NCI-H146 (cell line): ENCODE measurements at regions not wholly inside any gene's neighbourhood (a gene's known extent, or its start where the extent isn't known, plus 50 kb on each side); places are given as distances from the start of the nearest gene placed in this dataset.
A peak's percentile ranks its signal among the peaks of the same experiment; 100 is the strongest.

Experiments
- DNase-seq: peaks from one replicate; lab custom pipeline; 2025; lab: John Stamatoyannopoulos, UW

DNA sequence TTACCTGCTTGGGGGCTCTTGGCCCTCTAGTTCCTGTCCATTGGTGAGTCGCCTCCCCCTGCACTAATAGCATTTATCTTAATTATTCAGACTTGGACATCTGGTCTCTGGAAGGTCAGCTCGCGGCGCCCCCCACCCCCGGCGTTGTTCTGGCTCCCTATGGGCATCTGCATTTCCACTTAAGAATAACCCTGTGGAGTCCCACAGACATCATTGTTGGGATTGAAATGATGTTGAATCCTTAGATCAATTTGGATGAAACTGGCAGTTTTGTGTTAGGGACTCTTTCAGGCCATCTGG, 313.8 kb upstream of the HS6ST1 start:
- no peak for DNase-seq

DNA sequence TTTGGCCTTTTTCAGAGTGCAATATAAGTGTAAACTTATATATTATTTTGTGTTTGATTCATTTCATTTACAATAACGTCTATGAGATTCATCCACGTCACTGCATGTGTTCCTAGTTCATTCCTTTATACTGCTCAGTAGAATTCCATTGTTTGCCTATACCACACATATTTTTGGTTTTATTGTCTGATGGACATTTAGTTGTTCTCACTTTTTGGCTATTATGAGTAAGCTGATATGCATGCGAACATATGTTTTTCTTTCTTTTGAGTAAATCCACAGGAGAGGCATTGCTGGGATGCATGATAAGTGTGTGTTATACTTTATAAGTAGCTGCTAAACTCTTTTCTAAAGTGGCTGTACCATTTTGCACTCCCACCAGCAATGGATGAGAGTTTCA, 314.8 kb upstream of the HS6ST1 start:
- no peak for DNase-seq

DNA sequence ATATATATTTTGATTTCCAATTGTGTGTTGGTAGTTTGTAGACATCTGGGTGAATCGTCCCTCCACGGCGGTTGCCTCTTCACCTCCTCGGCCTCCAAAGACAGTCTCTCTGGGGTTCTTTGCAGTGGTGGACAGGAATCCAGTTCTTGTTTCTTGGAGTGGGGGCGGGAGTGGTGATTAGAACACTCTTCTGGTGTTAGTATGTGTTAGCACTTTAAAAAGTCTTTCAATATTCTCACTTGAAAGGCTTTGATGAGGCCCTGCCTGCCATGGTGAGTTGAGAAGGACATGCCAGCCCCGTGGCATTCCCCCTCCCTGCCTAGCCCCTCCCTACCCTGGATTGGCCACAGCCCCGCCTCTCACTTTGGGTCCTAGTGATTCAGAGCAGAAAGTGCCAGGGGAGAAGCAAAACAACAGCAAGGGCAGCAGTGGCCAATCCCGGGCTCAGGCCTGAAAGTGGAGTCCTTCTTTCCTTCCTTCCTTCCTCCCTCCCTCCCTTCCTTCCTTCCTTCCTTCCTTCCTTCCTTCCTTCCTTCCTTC, 316.8 kb upstream of the HS6ST1 start:
- DNase-seq = no peak

DNA sequence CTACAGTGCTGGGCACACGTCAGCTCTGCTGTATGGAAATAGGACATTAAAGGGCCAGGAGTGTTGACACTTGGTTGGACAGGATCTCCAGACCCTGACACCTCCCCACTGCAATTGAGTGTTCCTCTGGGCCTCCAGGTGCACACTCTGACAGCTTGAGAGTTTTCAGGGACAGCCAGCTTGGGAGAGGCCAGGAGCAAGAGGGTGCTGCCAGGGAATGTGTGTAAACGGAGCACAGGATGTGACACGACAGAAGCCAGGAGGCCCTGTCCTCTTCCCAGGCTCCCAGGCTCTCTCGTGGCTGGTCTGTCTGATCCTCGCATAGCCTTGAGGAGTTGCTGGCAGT, 318.1 kb upstream of the HS6ST1 start:
- no peak for DNase-seq

DNA sequence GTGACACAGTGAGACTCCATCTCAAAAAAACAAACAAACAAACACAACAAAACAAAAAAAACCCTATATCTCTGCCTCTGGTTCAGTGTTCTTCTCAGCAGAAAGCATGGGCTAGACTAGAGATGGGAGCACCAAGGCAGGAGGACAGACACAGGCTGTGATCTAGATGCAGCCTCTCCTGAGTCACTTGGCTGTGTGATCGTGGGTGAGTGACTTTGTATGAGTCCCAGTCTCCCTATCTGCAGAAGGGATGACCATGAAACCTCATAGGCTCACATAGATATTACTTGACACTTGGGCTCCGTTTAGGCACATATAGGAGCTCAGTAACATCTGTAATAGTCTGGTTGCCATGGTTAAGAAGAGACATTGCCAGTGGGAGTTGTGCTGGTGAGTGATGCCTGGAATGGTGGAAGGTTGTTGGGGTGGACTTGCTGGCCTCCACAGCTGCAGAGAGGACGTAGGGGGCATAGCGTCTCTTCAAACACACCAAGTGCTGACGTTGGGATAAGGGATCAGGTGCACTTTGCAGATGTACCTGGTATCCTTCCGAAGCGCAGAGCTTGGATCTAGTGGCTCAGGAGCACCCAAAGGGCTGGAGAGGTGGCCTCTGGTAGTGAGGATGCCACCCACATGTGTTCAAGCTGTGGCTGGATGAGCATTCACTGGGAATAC, 318.9 kb upstream of the HS6ST1 start:
- no peak for DNase-seq

DNA sequence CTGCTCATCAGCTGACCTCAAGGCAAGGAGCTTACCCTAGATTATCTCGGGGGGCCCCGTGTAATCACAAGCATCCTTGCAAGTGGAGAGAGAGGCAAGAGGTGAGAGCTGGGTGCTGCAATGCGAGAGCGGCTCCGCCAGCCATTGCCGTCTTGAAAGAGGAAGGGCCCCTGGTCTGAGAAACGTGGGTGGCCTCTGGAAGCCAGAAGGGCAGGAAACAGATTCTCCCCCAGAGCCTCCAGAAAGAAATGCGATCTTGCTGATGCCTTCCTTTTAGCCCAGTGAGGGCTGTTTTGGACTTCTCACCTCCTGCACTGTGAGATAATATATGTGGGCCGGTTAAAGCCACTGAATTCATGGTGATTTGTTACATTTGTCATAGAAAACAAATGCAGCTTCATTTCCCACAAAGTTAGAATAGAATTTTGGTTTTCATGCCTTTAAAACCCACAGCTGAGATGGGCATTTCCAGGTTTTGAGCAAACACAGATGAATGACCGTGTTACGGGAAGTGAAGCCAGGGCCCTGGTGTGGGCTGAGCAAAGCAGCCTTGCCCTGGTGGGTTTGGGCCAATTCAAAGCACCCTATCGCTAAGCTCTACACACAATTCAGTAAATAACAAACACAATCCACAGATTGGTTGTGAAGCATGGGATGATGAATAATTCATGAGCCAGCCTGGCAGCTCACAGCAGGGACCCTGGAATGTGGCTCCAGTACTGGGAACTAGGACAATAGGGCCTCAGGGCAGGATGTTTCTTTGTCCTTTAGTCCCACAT, 319.9 kb upstream of the HS6ST1 start:
- DNase-seq = peak; percentile 57

DNA sequence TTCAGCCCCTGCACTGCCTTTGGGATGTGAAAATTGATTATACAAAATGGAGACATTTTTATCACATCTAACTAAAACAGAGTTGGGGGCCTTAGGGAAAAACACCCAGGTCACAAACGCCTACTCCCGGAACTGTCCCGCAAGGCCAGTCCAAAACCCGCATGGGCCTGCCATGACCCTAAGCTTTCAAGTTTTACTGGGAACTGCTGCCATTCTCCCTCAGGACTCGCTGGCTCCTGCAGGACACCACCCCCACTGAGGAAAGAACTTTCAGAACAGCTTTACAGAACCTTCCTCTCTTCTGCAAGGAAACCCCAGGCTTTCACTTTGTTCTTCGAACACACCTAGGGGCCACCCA, 320.4 kb upstream of the HS6ST1 start:
- DNase-seq = no peak

DNA sequence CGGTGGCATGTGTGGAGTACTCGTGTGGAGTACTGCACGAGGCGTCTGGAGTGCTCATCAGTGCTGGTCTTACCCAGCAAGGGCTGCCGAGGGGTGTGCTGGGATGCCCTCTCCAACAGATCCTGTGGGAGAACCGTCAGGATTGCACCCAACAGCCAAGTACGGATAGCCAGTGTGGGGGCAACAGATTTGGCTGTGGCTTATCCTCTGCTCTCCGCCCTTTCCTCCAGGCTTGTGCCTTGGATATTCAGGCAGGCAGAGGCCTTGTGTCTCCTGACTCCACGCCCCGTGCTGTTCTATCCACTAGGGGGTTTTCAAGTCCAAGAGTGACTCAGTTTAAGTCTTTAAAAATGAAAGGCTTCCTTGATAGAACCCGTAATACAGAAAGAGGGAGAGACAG, 321.0 kb upstream of the HS6ST1 start:
- DNase-seq = no peak

DNA sequence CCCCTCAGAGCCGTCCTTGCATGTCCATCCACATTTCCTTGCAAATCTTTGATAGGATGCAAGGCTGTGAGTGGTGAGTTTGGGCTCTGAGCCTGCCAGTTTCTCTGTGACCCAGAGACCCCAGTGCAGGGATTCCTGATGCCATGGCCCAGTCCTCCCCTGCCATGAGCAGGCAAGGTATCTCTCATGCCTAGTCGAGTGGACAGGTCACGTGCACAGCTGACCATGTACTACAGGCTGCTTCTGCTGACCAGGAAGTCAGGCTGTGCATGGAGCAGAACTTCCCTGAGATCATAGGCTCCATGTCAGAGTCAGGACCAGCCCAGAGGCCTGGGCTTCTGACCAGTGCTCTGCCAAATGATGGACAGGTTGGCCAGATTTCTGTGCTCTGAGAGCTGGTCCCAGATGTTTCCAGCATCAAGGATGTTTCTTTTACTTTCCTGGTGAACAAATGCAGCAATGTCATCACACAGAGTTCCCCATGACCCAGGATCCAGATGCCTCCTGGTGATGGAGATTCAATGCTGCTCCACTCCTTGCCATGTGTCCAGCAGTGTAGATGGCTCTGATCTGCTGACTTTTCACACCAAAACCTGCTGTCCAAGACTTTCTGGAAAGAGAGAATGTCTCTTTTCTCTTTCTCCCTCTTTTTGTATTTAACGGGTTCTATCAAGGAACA, 321.6 kb upstream of the HS6ST1 start:
- DNase-seq = no peak

DNA sequence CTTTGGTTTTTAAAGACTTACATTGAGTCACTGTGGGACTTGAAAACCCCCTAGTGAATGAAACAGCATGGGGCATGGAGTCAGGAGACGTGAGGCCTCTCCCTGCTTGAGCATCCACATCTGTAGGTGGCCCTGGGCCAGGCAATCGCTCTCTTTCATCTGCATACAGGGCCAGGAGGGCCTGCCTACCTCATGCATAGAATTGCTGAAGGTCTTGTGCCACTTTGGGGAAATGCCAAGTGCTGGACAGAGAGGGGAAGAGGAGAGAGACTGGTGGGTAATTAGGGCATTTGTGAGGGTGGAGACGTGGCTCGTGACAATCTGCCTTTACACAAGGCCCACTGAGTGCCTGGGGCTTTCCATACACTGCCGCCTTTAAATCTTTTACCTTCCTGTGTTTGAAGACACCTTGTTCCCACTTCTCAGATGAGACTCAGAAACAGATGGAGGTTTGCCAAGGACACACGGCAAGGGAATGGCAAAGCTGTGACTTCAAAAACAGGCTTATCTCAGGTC, 322.2 kb upstream of the HS6ST1 start:
- DNase-seq = no peak

DNA sequence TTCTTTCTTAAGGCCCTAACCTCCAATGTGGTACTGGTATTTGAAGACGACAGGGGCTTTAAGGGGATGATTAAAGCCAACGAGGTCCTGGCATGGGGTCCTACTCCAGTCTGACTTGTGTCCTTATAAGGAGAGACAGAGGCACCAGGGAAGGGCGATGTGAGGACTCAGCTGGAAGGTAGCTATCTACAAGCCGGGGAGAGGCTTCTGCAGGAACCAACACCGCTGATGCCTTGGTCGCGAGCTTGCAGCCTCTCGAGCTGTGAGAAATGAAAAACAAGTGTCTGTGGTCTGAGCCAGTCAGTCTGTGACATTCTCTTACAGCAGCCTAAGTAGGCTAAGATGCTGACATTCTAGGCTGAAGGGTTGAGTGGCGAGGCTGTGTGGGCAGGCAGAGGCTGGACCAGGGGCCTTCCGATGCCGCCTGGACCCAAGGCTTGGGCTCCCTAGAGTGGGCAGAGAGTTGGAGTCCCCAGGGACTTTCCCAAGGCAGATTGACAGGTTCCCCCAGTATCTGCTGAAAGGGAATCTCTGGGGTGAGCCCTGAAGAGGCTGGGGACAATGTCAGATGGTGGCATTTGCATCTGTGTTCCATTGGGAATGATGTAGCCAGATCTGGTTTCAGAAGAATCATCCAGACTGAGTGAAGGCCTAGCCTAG, 322.9 kb upstream of the HS6ST1 start:
- no peak for DNase-seq

DNA sequence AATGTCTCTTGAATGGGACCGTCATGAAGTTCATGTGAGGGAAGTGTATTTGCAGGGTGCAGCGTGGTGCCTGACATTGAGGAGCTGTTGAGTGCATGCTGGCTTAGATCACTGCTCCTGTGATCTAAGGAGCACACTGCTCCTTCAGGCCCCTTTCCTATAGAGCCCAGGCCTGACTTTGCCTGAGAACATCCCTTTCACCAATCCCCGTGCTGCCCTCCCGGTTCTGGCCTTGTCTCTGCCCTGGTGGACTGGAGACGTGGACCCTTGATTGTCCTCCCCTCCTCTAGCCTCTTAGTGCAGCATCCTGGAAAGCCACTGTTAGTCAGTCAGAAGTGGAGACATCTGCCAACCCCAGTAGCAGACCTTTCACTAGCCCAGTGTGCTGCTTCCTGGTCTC, 323.6 kb upstream of the HS6ST1 start:
- no peak for DNase-seq

DNA sequence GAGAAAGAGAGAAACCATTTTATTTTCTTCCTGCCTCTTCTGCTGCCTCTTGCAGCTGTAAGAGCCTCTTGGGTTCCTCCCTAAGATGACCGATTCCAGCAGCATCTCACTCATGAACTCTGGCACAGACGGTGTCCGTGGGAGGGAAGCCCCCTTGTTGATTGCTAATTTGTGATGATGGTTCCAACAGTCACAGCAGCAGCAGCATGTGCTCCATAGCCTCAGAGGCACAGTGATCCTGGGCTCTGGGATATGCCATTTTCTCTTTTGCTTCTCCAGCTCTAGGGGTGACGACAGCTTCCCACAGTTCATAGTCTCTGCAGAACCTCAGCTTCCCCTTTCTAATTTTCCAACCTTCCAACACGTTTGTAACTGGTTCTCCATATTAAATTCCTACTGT, 324.2 kb upstream of the HS6ST1 start:
- DNase-seq = no peak

DNA sequence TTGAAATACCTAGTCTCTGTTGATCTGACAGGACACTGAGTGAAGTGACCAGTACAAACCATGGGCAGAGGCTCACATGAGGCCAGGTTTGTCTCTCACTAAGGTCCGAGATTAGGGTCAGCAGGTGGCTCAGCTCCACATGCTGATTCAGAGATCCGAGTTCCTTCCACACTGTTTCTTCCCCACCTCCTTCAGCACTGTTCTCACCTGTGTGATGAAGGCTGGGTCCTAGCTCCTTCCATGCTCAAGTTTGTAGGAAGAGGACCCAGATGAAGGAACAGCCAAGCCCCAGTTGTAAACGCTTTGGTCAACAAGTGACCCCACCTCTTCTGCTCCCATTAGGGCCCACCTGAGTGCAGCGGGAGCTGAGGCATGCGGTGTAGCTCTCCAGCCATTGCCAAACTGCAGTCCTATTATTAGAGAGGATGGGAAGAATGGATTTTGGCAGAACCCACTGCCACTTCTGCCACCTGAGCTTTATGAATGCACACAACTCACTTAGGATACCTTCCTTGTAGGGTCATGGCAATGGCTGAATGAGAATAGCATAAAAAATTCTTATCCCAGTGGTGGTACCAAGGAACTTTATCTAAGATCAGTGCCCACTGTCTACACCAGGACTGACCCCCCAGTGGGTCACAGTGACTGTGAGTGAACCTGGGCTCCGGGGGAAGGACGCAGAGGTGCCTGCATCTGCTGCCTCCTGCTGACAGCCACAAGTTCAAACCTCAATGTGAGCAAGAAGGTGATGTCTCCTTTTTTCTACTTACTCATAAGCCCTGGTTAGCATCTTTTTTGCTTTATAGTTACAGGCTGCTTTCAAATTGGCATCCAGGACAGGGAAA, 324.8 kb upstream of the HS6ST1 start:
- DNase-seq = no peak

DNA sequence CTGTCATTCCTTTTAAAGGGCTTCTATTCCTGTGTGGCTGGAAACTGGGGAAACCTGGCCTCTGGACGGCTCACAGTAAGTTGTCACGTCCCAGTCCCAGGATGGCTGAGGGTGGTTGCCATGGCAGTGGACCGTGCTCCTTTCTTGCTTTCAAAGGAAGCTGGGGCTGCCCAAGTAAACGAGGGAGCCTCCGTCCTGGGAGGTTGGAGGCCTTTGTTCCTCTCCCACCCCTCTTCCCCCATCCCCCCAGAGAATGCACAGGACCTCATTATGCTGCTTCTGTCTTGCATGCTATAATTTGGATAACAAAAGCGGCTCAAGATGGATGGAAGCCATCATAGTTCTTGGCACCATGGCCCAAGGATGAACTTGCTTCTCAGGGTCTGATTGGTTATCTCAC, 325.5 kb upstream of the HS6ST1 start:
- DNase-seq = no peak

DNA sequence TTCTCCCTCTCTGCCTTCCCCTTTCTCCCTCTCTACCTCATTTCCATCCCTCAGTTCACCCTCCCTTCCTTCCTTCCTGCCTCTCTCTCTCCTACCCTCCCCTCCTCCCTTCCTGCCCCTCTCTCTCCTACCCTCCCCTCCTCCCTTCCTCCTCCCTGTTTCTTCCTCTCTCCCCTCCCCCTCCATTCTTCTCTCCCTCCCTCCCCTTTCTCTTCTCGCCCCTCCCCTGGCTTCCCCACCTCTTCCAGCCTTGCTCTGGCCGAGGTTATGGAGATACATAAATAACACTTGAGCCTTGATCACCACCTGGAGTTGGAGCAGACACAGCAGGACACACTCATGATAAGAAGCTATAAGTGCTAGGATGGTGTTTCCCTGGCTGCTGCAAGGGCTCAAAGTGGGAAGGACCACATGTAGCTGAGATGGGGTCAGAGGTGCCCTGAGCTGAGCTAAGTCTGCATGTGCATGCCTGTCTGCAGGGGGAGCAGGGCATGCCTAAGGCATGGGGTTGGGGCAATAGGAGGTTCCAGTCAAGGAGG, 326.1 kb upstream of the HS6ST1 start:
- DNase-seq = no peak

DNA sequence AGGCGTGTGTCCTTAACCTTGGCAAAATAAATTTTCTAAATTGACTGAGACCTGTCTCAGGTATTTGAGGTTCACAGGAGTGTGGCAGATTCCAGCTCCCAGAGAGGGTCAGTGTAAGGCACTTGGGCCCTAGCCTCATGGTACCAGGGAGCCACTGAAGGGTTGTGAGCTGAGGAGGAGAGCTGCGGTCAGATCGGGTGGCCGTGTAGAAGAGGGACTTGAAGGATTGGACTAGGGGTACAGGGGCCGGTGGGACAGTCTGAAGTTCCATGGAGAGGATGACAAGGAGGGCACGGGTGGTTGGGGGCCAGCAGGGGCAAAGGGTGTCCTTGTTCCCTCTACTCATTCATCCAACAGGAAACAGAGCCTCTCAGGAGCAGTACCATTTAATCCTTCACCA, 327.0 kb upstream of the HS6ST1 start:
- no peak for DNase-seq

DNA sequence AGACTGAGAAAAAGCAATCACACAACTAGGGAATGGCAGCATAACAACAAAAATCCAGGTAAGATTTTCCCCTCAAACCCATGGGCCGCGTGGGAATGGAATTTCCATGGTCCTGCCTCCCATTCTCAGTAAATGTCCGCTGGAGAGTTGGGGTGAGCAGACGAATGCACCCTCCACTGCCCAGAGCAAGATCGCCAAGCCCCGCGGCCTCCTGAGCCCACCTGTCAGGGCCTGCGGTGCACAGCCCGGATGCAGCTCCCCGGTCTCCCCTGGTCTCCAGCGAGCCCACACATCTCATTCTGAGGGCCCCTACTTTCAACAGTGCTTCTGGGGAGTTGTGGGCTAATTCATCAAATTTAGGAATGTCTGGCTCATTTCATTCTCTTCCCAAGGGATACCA, 327.4 kb upstream of the HS6ST1 start:
- no peak for DNase-seq

DNA sequence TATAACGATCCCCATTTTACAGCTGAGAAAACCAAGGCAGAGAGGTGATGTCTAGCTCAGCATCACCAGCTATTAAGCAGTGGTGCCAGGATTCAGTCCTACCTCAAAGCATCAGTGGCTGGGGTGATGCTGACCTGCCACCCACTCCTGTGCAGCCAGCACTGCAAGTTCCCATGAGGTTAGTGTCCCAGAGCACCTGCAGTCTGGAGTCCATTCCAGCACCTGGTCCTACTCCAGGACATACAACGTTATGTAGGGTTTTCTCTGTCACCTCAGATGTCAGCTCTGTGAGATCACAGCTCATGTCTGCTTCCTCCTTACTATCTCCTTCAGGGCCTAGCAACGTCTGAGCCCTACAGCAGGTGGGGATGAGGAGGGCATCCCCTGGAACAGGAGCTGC, 328.0 kb upstream of the HS6ST1 start:
- DNase-seq = no peak

DNA sequence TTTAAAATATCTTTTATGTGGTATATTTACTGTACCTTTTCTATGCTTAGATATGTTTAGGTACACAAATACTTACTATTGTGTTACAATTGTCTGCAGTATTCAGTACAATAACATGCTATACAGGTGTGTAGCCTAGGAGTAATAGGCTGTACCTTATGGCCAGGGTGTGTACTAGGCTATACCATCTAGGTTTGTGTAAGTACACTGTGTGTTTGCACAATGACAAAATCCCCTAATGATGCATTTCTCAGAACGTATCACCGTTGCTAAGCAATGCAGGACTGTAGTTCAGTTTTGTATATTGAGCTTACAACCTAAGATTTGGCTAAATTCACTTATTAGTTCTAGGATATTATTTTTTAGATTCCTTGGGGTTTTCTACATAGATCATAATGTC, 332.3 kb upstream of the HS6ST1 start:
- DNase-seq = no peak

DNA sequence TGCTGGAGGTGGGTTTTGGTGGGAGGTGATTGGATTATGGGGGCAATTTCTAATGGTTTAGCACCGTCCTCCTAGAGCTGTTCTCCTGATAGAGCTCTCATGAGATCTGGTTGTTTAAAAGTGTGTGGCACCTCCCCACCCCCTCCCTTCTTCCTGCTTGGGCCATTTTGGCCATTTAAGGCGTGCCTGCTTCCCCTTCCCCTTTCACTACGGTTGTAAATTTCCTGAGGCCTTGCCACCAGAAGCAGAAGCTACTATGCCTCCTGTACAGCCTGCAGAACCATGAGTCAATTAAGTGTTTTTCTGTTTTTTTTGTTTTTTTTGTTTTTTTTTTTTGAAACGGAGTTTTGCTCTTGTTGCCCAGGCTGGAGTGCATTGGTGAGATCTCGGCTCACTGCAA, 335.7 kb upstream of the HS6ST1 start:
- DNase-seq = no peak

DNA sequence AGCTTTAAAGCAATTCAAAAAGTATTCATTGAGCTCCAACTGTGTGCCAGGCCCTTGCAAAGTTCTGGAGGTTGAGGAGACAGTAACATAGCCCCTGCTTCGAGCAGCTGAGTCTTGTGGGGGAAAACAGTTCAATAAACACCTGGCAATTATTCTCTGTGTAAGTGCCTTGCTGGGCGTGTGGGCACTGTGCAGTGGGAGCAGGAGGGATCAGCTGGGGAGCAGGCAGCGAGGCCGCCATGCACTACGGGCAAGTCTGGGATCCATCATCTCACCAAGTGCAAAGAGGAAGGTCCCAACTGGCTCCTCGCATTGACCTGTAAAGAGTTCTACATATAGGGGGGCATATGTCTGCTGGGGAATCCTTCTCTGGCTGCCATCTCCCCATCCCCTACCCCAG, 342.2 kb upstream of the HS6ST1 start:
- DNase-seq = no peak
